HepG2 (cell line): ENCODE measurements at regions not wholly inside any gene's neighbourhood (a gene's known extent, or its start where the extent isn't known, plus 50 kb on each side); places are given as distances from the start of the nearest gene placed in this dataset.

Experiments used
- ATAC-seq: fragments of 200-7000 bp; cut with Tn5 transposase; 3 replicates; pipeline ENCODE4 v1.9.1; 2020; ENCODE audit warnings: mild to moderate bottlenecking, moderate library complexity
- BruUV-seq: library from RNA; stranded (reverse); fragments of 400-500 nt; replicated peaks from 2 replicates; lab custom pipeline; 2021; lab: Mats Ljungman, UMichigan
- CTCF ChIA-PET: fragments of 300-600 bp; formaldehyde crosslinking; extraction: SDS; loops from one replicate; lab custom pipeline; 2021; ENCODE audit warnings: low total read pairs, inconsistent platforms, low intra/inter-chr PET ratio; lab: Yijun Ruan, JAX
- POLR2A ChIA-PET: fragments of 350-600 bp; sonication (Branson Sonifier 250); formaldehyde crosslinking; loops from one replicate; lab custom pipeline; 2020; ENCODE audit warnings: antibody characterized with exemption, inconsistent platforms; lab: Yijun Ruan, JAX
- DNase-seq: peaks from one replicate; pipeline ENCODE4 v3.0.0-alpha.2; 2015; ENCODE audit warnings: low spot score
- FAIRE-seq: peaks from 3 replicates; lab custom pipeline; 2011; peaks lifted over from hg19 to GRCh38; lab: Jason Lieb, UNC
- H2AFZ ChIP-seq: one replicate; pipeline ENCODE4 v1.6.1; 2011; ENCODE audit warnings: low read length, inconsistent platforms
- H3K27ac ChIP-seq: fragments of 300-600 bp; 3 replicates; pipeline ENCODE4 v1.8.0; 2011; ENCODE audit warnings: mixed run types, mild to moderate bottlenecking, mixed read lengths, low read length, inconsistent platforms; ENCODE audit not compliant: insufficient read depth; ENCODE audit errors: extremely low read length
- H3K27me3 ChIP-seq, 2 experiments: fragments of 200-600 bp in 1 of 2; 2 replicates in 1 of 2; 3 replicates in 1 of 2; pipeline versions ENCODE4 v1.6.0 to v1.8.0; 2011; ENCODE audit warnings: low read length in 2 of 2, mild to moderate bottlenecking in 2 of 2, moderate library complexity in 2 of 2, inconsistent platforms in 1 of 2; ENCODE audit not compliant: insufficient read depth in 2 of 2, control insufficient read depth in 1 of 2
- H3K36me3 ChIP-seq, 2 experiments: fragments of 200-600 bp in 1 of 2; replicated peaks in 1 of 2; 2 replicates in 1 of 2; 3 replicates in 1 of 2; pipeline versions ENCODE4 v1.5.1 to v1.8.0; 2011; ENCODE audit warnings: low read length in 2 of 2, inconsistent platforms in 1 of 2; ENCODE audit not compliant: insufficient read depth in 2 of 2, control insufficient read depth in 1 of 2
- H3K4me1 ChIP-seq: 2 replicates; pipeline ENCODE4 v1.5.1; 2012; ENCODE audit warnings: low read length, inconsistent platforms; ENCODE audit not compliant: insufficient read depth
- H3K4me2 ChIP-seq: 2 replicates; pipeline ENCODE4 v1.6.0; 2011; ENCODE audit warnings: low read depth, low read length, inconsistent platforms
- H3K4me3 ChIP-seq, 3 experiments: fragments of 200-600 bp in 1 of 3; sonication (generic), shearing (Covaris generic) in 1 of 3; replicated peaks in 1 of 3; 2 replicates each; pipeline ENCODE4 v1.5.1; 2011 to 2016; ENCODE audit warnings: low read length in 3 of 3, inconsistent platforms in 2 of 3, low read depth in 2 of 3, mild to moderate bottlenecking in 2 of 3, control low read depth in 1 of 3, mixed read lengths in 1 of 3; ENCODE audit not compliant: insufficient read depth in 1 of 3
- H3K79me2 ChIP-seq: one replicate; pipeline ENCODE4 v1.6.1; 2011; ENCODE audit warnings: low read length, inconsistent platforms; ENCODE audit not compliant: insufficient read depth
- H3K9ac ChIP-seq: 2 replicates; pipeline ENCODE4 v1.6.0; 2011; ENCODE audit warnings: mild to moderate bottlenecking, low read depth, low read length, inconsistent platforms; ENCODE audit not compliant: insufficient read depth
- H3K9me3 ChIP-seq: 2 replicates; pipeline ENCODE4 v1.5.1; 2012; ENCODE audit warnings: mild to moderate bottlenecking, low read length
- H4K20me1 ChIP-seq: 2 replicates; pipeline ENCODE4 v1.6.0; 2011; ENCODE audit warnings: inconsistent platforms, mild to moderate bottlenecking, low read length, moderate library complexity; ENCODE audit not compliant: insufficient read depth
- CSRNP2 ChIP-seq: sonication (generic); formaldehyde crosslinking; conservative IDR thresholded peaks from 2 replicates; pipeline ENCODE4 v1.8.0; 2022; ENCODE audit warnings: low read depth, missing genetic modification reagents
- KLF15 ChIP-seq: sonication (generic); formaldehyde crosslinking; IDR thresholded peaks from 2 replicates; pipeline ENCODE4 v1.8.1; 2023; ENCODE audit warnings: borderline replicate concordance, mild to moderate bottlenecking, inconsistent platforms, missing genetic modification reagents, mixed read lengths
- SIX4 ChIP-seq: sonication (generic); formaldehyde crosslinking; IDR thresholded peaks from 2 replicates; pipeline ENCODE4 v1.4.0; 2020; ENCODE audit warnings: missing genetic modification reagents
- SNAPC2 ChIP-seq: sonication (generic); formaldehyde crosslinking; IDR thresholded peaks from 2 replicates; pipeline ENCODE4 v1.8.1; 2022; ENCODE audit warnings: mild to moderate bottlenecking, missing genetic modification reagents
- THAP11 ChIP-seq: IDR thresholded peaks from 2 replicates; pipeline ENCODE4 v1.6.1; 2016; ENCODE audit warnings: missing biosample characterization, missing genetic modification reagents
- ZC3H4 ChIP-seq: sonication (generic); formaldehyde crosslinking; IDR thresholded peaks from 2 replicates; pipeline ENCODE4 v1.4.0; 2020; ENCODE audit warnings: missing genetic modification reagents, borderline replicate concordance
- ZFP36L1 ChIP-seq: sonication (generic); formaldehyde crosslinking; IDR thresholded peaks from 2 replicates; pipeline ENCODE4 v1.8.0; 2022; ENCODE audit warnings: mild to moderate bottlenecking, missing genetic modification reagents, moderate library complexity
- ZFYVE20 ChIP-seq: sonication (generic); formaldehyde crosslinking; IDR thresholded peaks from 2 replicates; pipeline ENCODE4 v1.8.0; 2023; ENCODE audit warnings: low read depth, mild to moderate bottlenecking, moderate library complexity, missing genetic modification reagents, borderline replicate concordance
- ZNF251 ChIP-seq: sonication (generic); formaldehyde crosslinking; IDR thresholded peaks from 2 replicates; pipeline ENCODE4 v1.9.0; 2021; ENCODE audit warnings: mild to moderate bottlenecking, missing genetic modification reagents
- ZNF362 ChIP-seq: sonication (generic); formaldehyde crosslinking; IDR thresholded peaks from 2 replicates; pipeline ENCODE4 v1.4.0; 2020; ENCODE audit warnings: missing genetic modification reagents, mild to moderate bottlenecking, borderline replicate concordance
- ZNF512 ChIP-seq: sonication (generic); formaldehyde crosslinking; IDR thresholded peaks from 2 replicates; pipeline ENCODE4 v1.4.0; 2020; ENCODE audit warnings: mild to moderate bottlenecking, missing genetic modification reagents
- ZNF556 ChIP-seq: sonication (generic); formaldehyde crosslinking; IDR thresholded peaks from 2 replicates; pipeline ENCODE4 v1.4.0; 2020; ENCODE audit warnings: mild to moderate bottlenecking, missing genetic modification reagents, borderline replicate concordance
- ZNF598 ChIP-seq: sonication (generic); formaldehyde crosslinking; IDR thresholded peaks from 2 replicates; pipeline ENCODE4 v1.5.1; 2020; ENCODE audit warnings: mild to moderate bottlenecking, missing genetic modification reagents, borderline replicate concordance
- ZNF615 ChIP-seq: sonication (generic); formaldehyde crosslinking; IDR thresholded peaks from 2 replicates; pipeline ENCODE4 v1.5.0; 2020; ENCODE audit warnings: mild to moderate bottlenecking, missing genetic modification reagents, borderline replicate concordance
- ZNF629 ChIP-seq: sonication (generic); formaldehyde crosslinking; conservative IDR thresholded peaks from 2 replicates; pipeline ENCODE4 v1.5.0; 2020; ENCODE audit warnings: missing genetic modification reagents
- ZSCAN21 ChIP-seq: sonication (generic); formaldehyde crosslinking; IDR thresholded peaks from 2 replicates; pipeline ENCODE4 v1.8.0; 2022; ENCODE audit warnings: mild to moderate bottlenecking, missing genetic modification reagents, moderate library complexity, borderline replicate concordance
- ZSCAN30 ChIP-seq: sonication (generic); formaldehyde crosslinking; IDR thresholded peaks from 2 replicates; pipeline ENCODE4 v1.5.0; 2020; ENCODE audit warnings: mild to moderate bottlenecking, missing genetic modification reagents
- WGBS: methylation state at CpG from one replicate; pipeline ENCODE4 v1.1.6; 2017; ENCODE audit warnings: low lambda C conversion rate; 5-methylcytosine and 5-hydroxymethylcytosine counted together
- in situ Hi-C: cut with HindIII; loops from 2 replicates; pipeline ENCODE4 v1.10.0; 2017; ENCODE audit warnings: low pct_unique_long_range_greater_than_20kb; ENCODE audit not compliant: extremely low pct_ligation_motif_present
- intact Hi-C: fragments of 100-400 bp; cut with micrococcal nuclease; formaldehyde crosslinking; loops from one replicate; pipeline ENCODE4 v1.10.0; 2022; ENCODE audit not compliant: unreplicated experiment
- TF ChIP-seq, protein P1 (sequence below): sonication (generic); formaldehyde crosslinking; IDR thresholded peaks from 2 replicates; pipeline ENCODE4 v1.9.0; 2021; ENCODE audit warnings: missing genetic modification reagents, mild to moderate bottlenecking, borderline replicate concordance

DNA sequence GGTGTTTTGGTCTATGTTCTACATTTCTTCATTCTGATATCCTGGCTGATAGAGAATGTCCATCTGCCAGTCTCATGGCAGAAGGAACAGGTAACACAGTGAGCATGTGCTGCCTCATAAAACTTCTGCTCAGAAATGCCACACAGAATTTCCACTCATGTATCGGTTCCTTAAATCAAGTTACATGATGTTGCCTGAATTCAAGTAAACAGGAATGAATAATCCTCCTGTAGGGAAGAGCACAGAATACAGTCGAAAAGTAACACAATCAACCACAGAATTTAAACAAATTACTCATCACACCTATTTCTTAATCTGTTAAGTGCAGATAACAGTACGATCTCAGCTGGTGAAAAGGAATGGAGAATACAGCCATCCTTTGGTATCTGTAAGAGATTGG is 74.7 kb downstream of the FAM217A start:
- H3K9me3 ChIP-seq, result no peaks in the 10 kb centered on the region
- POLR2A ChIA-PET, result no interaction called here
- FAIRE-seq, result no peak
- H3K79me2 ChIP-seq, result peaks cover 2% of the 10 kb centered on the region
- CTCF ChIA-PET, result no interaction called here
- in situ Hi-C loops, result no loop called here
- H3K27ac ChIP-seq, result no peak overlapping the region
- TF ChIP-seq ZNF615, result no peak
- TF ChIP-seq ZNF251 (CRISPR knock-in tag), result no peak
- no peak for TF ChIP-seq SIX4
- no peak for TF ChIP-seq ZNF598 (CRISPR knock-in tag)
- no peak for TF ChIP-seq THAP11
- TF ChIP-seq ZFYVE20 (CRISPR knock-in tag), result no peak
- TF ChIP-seq ZNF512 (CRISPR knock-in tag), result no peak
- no peak for TF ChIP-seq ZSCAN21
- TF ChIP-seq, protein P1, sequence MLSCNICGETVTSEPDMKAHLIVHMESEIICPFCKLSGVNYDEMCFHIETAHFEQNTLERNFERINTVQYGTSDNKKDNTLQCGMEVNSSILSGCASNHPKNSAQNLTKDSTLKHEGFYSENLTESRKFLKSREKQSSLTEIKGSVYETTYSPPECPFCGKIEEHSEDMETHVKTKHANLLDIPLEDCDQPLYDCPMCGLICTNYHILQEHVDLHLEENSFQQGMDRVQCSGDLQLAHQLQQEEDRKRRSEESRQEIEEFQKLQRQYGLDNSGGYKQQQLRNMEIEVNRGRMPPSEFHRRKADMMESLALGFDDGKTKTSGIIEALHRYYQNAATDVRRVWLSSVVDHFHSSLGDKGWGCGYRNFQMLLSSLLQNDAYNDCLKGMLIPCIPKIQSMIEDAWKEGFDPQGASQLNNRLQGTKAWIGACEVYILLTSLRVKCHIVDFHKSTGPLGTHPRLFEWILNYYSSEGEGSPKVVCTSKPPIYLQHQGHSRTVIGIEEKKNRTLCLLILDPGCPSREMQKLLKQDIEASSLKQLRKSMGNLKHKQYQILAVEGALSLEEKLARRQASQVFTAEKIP (CRISPR knock-in tag), result no peak
- TF ChIP-seq ZNF362 (CRISPR knock-in tag), result no peak
- no peak for TF ChIP-seq KLF15 (CRISPR knock-in tag)
- no peak for TF ChIP-seq CSRNP2 (CRISPR knock-in tag)
- TF ChIP-seq ZNF629 (CRISPR knock-in tag), result no peak
- no peak for TF ChIP-seq ZNF556 (CRISPR knock-in tag)
- no peak for TF ChIP-seq ZC3H4 (CRISPR knock-in tag)
- no peak for TF ChIP-seq ZFP36L1 (CRISPR knock-in tag)
- TF ChIP-seq ZSCAN30 (CRISPR knock-in tag), result no peak
- TF ChIP-seq SNAPC2 (CRISPR knock-in tag), result no peak
- peaks cover 6% of the 10 kb centered on the region; the same call in 1 of the 2 replicates for H3K4me1 ChIP-seq
- no peak for DNase-seq
- no peak overlapping the region for H2AFZ ChIP-seq
- BruUV-seq, result no TSS peak
- intact Hi-C loops, result no loop called here
- WGBS, result 92% methylated on average over 3 of the region's 3 CpGs
- H4K20me1 ChIP-seq, result no peaks in the 10 kb centered on the region; the same call in 1 of the 2 replicates
- H3K4me2 ChIP-seq, result no peak overlapping the region
- no peak overlapping the region for H3K4me3 ChIP-seq
- ATAC-seq, result no peak
- H3K27me3 ChIP-seq, result no peaks in the 10 kb centered on the region
- H3K36me3 ChIP-seq, result no peaks in the 10 kb centered on the region; a peak in 1 of 5 replicates
- H3K9ac ChIP-seq, result no peak overlapping the region
